LNCaP clone FGC (cell line): ENCODE measurements at regions not wholly inside any gene's neighbourhood (a gene's known extent, or its start where the extent isn't known, plus 50 kb on each side); places are given as distances from the start of the nearest gene placed in this dataset.
A peak's percentile ranks its signal among the peaks of the same experiment; 100 is the strongest.

Experiments used
- DNase-seq: peaks from one replicate; pipeline ENCODE4 v3.0.0-alpha.2; 2011; ENCODE audit warnings: low read depth
- H3K4me3 ChIP-seq: 2 replicates; pipeline ENCODE4 v1.5.1; 2011; ENCODE audit warnings: mild to moderate bottlenecking, low read depth, low read length, control low read depth
- TF ChIP-seq, protein P1 (sequence below): IDR thresholded peaks from 2 replicates; pipeline ENCODE4 v1.5.1; 2012; ENCODE audit warnings: mild to moderate bottlenecking; ENCODE audit not compliant: control insufficient read depth, insufficient read depth; ENCODE audit errors: extremely low read depth

DNA sequence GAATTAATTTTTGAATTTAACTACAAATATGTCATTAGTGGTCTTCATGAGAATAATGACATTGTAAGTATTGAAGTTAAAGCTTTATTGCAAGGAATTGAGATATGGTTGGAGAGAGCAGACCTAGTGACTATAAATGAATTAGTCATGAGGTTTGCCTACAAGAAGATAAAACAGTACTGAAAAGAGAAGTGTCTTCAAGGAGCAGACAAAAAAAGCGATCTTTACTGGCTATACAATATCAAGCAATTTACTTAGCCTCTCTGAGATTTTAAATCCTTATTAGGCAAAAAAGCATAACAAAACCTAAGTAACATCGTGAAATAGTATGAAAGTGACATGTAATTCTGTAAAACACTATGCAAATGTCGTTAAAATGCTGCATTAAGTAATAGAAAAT lies 435.1 kb upstream of the PCDH20 start:
- no peak for DNase-seq
- TF ChIP-seq, protein P1, sequence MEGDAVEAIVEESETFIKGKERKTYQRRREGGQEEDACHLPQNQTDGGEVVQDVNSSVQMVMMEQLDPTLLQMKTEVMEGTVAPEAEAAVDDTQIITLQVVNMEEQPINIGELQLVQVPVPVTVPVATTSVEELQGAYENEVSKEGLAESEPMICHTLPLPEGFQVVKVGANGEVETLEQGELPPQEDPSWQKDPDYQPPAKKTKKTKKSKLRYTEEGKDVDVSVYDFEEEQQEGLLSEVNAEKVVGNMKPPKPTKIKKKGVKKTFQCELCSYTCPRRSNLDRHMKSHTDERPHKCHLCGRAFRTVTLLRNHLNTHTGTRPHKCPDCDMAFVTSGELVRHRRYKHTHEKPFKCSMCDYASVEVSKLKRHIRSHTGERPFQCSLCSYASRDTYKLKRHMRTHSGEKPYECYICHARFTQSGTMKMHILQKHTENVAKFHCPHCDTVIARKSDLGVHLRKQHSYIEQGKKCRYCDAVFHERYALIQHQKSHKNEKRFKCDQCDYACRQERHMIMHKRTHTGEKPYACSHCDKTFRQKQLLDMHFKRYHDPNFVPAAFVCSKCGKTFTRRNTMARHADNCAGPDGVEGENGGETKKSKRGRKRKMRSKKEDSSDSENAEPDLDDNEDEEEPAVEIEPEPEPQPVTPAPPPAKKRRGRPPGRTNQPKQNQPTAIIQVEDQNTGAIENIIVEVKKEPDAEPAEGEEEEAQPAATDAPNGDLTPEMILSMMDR: no peak
- no peak overlapping the region for H3K4me3 ChIP-seq

- no peak overlapping the region for H3K4me3 ChIP-seq
- TF ChIP-seq, protein P1: no peak
- DNase-seq: no peak
These were observed 422.9 kb upstream of the PCDH20 start for GRCh38 chr13:61838568-61838967.

DNA sequence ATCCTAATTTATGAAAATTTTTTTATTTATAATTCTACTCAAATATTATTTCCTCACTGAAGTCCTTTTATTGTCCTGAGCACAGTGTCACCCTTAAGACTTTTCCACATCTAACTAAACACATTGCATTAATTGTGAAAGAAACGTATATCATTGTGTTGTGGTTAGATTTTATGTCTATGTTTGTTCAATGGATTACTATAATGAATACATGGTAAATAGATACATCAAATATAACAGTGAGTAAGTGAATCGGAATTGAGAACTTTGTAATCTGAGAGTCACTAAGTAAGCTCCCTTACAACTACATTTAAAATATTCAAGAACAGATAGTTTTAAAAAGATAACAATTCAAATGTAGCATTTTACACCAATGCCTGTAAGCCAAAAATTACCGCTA lies 417.6 kb upstream of the PCDH20 start:
- H3K4me3 ChIP-seq: no peak overlapping the region
- TF ChIP-seq, protein P1: no peak
- no peak for DNase-seq

GRCh38 chr13:61831026-61831425 lies 415.4 kb upstream of the PCDH20 start:
- DNase-seq: no peak
- no peak overlapping the region for H3K4me3 ChIP-seq
- TF ChIP-seq, protein P1: no peak

GRCh38 chr13:61830475-61830874 lies 414.8 kb upstream of the PCDH20 start:
- DNase-seq: no peak
- TF ChIP-seq, protein P1: no peak

DNA sequence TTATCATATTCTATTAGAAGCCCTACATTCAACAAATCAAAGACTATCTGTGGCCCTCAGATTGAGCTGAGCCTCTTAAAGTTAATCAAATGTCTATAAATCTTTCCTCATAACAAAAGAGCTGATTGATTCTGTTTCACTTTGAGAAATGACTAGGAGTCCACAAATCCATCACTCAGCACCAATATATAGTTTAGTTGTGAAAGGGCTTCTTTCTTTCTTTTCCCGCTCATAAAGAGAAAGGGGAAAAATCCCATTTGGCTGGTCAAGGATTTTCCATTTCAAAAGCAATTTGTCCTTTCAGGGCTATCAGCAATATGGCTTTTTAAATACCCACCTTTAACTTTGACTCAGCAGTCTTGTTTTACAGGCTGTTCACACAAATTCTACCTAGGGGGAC lies 408.5 kb upstream of the PCDH20 start:
- DNase-seq: no peak
- H3K4me3 ChIP-seq: no peak overlapping the region
- TF ChIP-seq, protein P1: no peak

More at GRCh38 chr13:61830475-61830874, 414.8 kb upstream of the PCDH20 start:
- no peak overlapping the region for H3K4me3 ChIP-seq

GRCh38 chr13:61812286-61812685 lies 396.6 kb upstream of the PCDH20 start:
- TF ChIP-seq, protein P1: no peak
- peak; percentile 10 for DNase-seq
- no peak overlapping the region for H3K4me3 ChIP-seq
